ENCODE measurements at regions not wholly inside any gene's neighbourhood (a gene's known extent, or its start where the extent isn't known, plus 50 kb on each side); places are given as distances from the start of the nearest gene placed in this dataset.

GRCh38 chr3:144839991-144840390, 868.4 kb downstream of the DIPK2A start:
- no peak for TF ChIP-seq MAX (IDR thresholded peaks at IDR 0.05)
- no peak for TF ChIP-seq CTCF (IDR thresholded peaks at IDR 0.05; ENCODE audit: low read depth, low read length, missing input control)
- TF ChIP-seq RAD21 (IDR thresholded peaks at IDR 0.05), result no peak
- TF ChIP-seq HNF4A (conservative IDR thresholded peaks at IDR 0.05), result no peak
